ENCODE measurements at regions not wholly inside any gene's neighbourhood (a gene's known extent, or its start where the extent isn't known, plus 50 kb on each side); places are given as distances from the start of the nearest gene placed in this dataset.

GRCh38 chr12:125530876-125531275 is 465.6 kb downstream of the AACS start:
- no peak for TF ChIP-seq CTCF (IDR thresholded peaks at IDR 0.05; ENCODE audit: poor library complexity, severe bottlenecking)
- TF ChIP-seq POLR2AphosphoS5 (IDR thresholded peaks at IDR 0.05) = no peak
- TF ChIP-seq REST (IDR thresholded peaks at IDR 0.05; ENCODE audit: borderline replicate concordance) = no peak
- no peak for TF ChIP-seq RAD21 (conservative IDR thresholded peaks at IDR 0.05)
